Tibial nerve (tissue), 3 donors: ENCODE measurements at regions not wholly inside any gene's neighbourhood (a gene's known extent, or its start where the extent isn't known, plus 50 kb on each side); places are given as distances from the start of the nearest gene placed in this dataset.

Experiments used
- CTCF ChIP-seq, 5 experiments: fragments of 200-600 bp in 3 of 5; fragments of 450-650 bp in 2 of 5; sonication (generic) in 3 of 5; IDR thresholded peaks; one replicate each; pipeline ENCODE4 v1.5.1; 2016 to 2019; ENCODE audit warnings: antibody characterized with exemption in 5 of 5, mild to moderate bottlenecking in 3 of 5, moderate library complexity in 2 of 5
- POLR2A ChIP-seq, 2 donors: fragments of 450-650 bp; IDR thresholded peaks; one replicate each; pipeline ENCODE4 v1.6.1; 2017; ENCODE audit warnings: antibody characterized with exemption in 2 of 2, mild to moderate bottlenecking in 2 of 2, moderate library complexity in 2 of 2

DNA sequence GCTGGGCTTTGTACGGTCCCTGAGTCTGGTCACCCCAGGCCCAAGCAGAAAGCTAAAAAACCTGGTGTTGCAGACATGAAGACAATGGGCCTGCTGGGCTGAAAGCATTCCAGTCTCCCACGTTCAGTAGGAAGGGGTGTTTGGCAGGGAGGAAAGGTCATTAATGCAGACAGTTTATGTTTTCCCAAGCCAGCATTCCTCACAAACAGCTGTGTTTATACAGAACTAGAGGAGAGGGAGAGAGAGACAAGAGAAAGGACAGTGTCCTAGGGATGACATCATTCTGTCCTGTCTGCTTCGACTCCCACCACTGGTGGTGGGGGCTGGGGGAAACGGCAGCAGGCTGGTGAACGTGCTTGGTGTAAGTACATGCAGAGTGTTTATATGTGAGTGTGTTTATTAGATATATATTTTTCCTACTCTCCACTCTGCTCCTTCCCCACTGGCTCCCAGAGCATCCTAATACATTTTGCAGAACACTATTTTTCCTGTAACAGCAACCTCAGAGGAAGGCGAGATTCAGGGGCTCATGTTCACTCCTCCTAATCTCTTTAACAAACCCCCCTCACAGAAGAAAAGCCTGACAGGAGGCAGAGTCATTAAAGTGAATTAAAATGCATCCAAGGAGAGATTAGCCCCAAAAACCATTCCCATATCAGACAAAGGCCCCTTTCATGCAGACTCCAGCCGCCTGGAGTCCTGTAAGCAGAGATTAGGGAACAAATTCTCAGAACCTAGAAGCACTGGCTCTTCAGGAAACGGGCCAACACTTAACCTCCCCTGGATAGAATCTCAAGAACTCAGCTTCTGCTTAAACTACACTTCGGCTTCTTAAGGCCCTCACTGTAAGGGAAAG lies 380.4 kb downstream of the TNS1 start:
- TF ChIP-seq CTCF (IDR thresholded peaks at IDR 0.05) (no peak), POLR2A (IDR thresholded peaks at IDR 0.05) (no peak)
